Liver (tissue), 3 donors: ENCODE measurements at regions not wholly inside any gene's neighbourhood (a gene's known extent, or its start where the extent isn't known, plus 50 kb on each side); places are given as distances from the start of the nearest gene placed in this dataset.

Experiments used
- EGR1 ChIP-seq, 2 donors: IDR thresholded peaks; 2 replicates each; pipeline ENCODE4 v1.6.1; 2016 to 2018; ENCODE audit warnings: antibody characterized with exemption in 2 of 2, low read depth in 2 of 2
- JUND ChIP-seq, 2 donors: IDR thresholded peaks; 2 replicates each; pipeline ENCODE4 v1.6.1; 2016; ENCODE audit warnings: antibody characterized with exemption in 2 of 2
- NR2F2 ChIP-seq: IDR thresholded peaks from 2 replicates; pipeline ENCODE4 v1.6.1; 2016; ENCODE audit warnings: antibody characterized with exemption
- RAD21 ChIP-seq, 2 donors: IDR thresholded peaks; 2 replicates each; pipeline ENCODE4 v1.6.1; 2016; ENCODE audit warnings: antibody characterized with exemption in 2 of 2, mild to moderate bottlenecking in 2 of 2
- RXRA ChIP-seq, 2 donors: IDR thresholded peaks; 2 replicates each; pipeline ENCODE4 v1.6.1; 2017 to 2018; ENCODE audit warnings: antibody characterized with exemption in 2 of 2, mild to moderate bottlenecking in 1 of 2
- SP1 ChIP-seq: IDR thresholded peaks from 2 replicates; pipeline ENCODE4 v1.6.1; 2018; ENCODE audit warnings: antibody characterized with exemption, mild to moderate bottlenecking
- TAF1 ChIP-seq: conservative IDR thresholded peaks from 2 replicates; pipeline ENCODE4 v1.6.1; 2016; ENCODE audit warnings: antibody characterized with exemption, mild to moderate bottlenecking
- TF ChIP-seq, protein P1 (sequence below): fragments of 150-350 bp; IDR thresholded peaks from 2 replicates; pipeline ENCODE4 v1.5.1; 2017; ENCODE audit warnings: improper control_type of control experiment, low read depth, low read length; ENCODE audit not compliant: missing input control
- TF ChIP-seq, protein P2 (sequence below): IDR thresholded peaks from 2 replicates; pipeline ENCODE4 v1.6.1; 2016; ENCODE audit warnings: antibody characterized with exemption
- TF ChIP-seq, protein P3 (sequence below): IDR thresholded peaks from 2 replicates; pipeline ENCODE4 v1.6.1; 2016; ENCODE audit warnings: antibody characterized with exemption
- TF ChIP-seq, protein P4 (sequence below): IDR thresholded peaks from 2 replicates; pipeline ENCODE4 v1.6.1; 2016; ENCODE audit warnings: antibody characterized with exemption, mild to moderate bottlenecking
- donor health status: healthy.
- donor health status: healthy.

DNA sequence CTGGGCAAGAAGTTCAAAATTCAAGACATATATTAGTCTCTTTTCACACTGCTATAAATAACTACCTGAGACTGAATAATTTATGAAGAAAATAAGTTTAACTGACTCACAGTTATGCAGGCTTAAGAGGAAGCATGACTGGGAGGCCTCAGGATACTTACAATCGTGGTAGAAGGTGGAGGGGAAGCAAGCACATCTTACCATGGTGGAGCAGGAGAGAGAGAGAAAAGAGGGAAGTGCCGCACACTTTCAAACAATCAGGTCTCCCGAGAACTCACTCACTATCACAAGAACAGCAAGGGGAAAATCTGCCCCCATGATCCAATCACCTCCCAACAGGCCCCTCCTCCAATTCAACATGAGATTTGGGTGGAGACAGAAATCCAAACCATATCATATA, 273.3 kb upstream of the RASGEF1B start:
- TF ChIP-seq, protein P1, sequence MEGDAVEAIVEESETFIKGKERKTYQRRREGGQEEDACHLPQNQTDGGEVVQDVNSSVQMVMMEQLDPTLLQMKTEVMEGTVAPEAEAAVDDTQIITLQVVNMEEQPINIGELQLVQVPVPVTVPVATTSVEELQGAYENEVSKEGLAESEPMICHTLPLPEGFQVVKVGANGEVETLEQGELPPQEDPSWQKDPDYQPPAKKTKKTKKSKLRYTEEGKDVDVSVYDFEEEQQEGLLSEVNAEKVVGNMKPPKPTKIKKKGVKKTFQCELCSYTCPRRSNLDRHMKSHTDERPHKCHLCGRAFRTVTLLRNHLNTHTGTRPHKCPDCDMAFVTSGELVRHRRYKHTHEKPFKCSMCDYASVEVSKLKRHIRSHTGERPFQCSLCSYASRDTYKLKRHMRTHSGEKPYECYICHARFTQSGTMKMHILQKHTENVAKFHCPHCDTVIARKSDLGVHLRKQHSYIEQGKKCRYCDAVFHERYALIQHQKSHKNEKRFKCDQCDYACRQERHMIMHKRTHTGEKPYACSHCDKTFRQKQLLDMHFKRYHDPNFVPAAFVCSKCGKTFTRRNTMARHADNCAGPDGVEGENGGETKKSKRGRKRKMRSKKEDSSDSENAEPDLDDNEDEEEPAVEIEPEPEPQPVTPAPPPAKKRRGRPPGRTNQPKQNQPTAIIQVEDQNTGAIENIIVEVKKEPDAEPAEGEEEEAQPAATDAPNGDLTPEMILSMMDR: no peak
- TF ChIP-seq, protein P2, sequence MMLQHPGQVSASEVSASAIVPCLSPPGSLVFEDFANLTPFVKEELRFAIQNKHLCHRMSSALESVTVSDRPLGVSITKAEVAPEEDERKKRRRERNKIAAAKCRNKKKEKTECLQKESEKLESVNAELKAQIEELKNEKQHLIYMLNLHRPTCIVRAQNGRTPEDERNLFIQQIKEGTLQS: no peak
- TF ChIP-seq, protein P3, sequence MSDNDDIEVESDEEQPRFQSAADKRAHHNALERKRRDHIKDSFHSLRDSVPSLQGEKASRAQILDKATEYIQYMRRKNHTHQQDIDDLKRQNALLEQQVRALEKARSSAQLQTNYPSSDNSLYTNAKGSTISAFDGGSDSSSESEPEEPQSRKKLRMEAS: no peak
- TF ChIP-seq RXRA (IDR thresholded peaks at IDR 0.05) (no peak), TAF1 (no peak), JUND (IDR thresholded peaks at IDR 0.05) (no peak), EGR1 (IDR thresholded peaks at IDR 0.05; ENCODE audit: low read depth in 2 of 2) (no peak), SP1 (no peak), NR2F2 (no peak), RAD21 (IDR thresholded peaks at IDR 0.05) (no peak)
- TF ChIP-seq, protein P4, sequence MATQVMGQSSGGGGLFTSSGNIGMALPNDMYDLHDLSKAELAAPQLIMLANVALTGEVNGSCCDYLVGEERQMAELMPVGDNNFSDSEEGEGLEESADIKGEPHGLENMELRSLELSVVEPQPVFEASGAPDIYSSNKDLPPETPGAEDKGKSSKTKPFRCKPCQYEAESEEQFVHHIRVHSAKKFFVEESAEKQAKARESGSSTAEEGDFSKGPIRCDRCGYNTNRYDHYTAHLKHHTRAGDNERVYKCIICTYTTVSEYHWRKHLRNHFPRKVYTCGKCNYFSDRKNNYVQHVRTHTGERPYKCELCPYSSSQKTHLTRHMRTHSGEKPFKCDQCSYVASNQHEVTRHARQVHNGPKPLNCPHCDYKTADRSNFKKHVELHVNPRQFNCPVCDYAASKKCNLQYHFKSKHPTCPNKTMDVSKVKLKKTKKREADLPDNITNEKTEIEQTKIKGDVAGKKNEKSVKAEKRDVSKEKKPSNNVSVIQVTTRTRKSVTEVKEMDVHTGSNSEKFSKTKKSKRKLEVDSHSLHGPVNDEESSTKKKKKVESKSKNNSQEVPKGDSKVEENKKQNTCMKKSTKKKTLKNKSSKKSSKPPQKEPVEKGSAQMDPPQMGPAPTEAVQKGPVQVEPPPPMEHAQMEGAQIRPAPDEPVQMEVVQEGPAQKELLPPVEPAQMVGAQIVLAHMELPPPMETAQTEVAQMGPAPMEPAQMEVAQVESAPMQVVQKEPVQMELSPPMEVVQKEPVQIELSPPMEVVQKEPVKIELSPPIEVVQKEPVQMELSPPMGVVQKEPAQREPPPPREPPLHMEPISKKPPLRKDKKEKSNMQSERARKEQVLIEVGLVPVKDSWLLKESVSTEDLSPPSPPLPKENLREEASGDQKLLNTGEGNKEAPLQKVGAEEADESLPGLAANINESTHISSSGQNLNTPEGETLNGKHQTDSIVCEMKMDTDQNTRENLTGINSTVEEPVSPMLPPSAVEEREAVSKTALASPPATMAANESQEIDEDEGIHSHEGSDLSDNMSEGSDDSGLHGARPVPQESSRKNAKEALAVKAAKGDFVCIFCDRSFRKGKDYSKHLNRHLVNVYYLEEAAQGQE: no peak
